SK-N-MC (cell line): ENCODE measurements at regions not wholly inside any gene's neighbourhood (a gene's known extent, or its start where the extent isn't known, plus 50 kb on each side); places are given as distances from the start of the nearest gene placed in this dataset.

Experiments
- EZH2 ChIP-seq: fragments of 200-600 bp; sonication (generic); IDR thresholded peaks from one replicate; pipeline ENCODE4 v1.6.1; 2017; ENCODE audit warnings: antibody characterized with exemption
- FOXP2 ChIP-seq: optimal IDR thresholded peaks from 2 replicates; pipeline ENCODE3; 2011; ENCODE audit warnings: mild to moderate bottlenecking, moderate library complexity; ENCODE audit not compliant: insufficient read depth; ENCODE audit errors: extremely low read length, control extremely low read depth
- POLR2AphosphoS5 ChIP-seq: IDR thresholded peaks from 2 replicates; pipeline ENCODE4 v1.6.1; 2012; ENCODE audit warnings: mild to moderate bottlenecking, low read depth, low read length, borderline replicate concordance

- no peak for TF ChIP-seq EZH2
- TF ChIP-seq POLR2AphosphoS5: no peak
- TF ChIP-seq FOXP2: no peak
Observed at GRCh38 chr6:6722195-6722594, 133.7 kb downstream of the LY86 start.
